Epithelial cell of esophagus (primary cell): ENCODE measurements at regions not wholly inside any gene's neighbourhood (a gene's known extent, or its start where the extent isn't known, plus 50 kb on each side); places are given as distances from the start of the nearest gene placed in this dataset.

ENCODE experiments used
- DNase-seq: peaks from one replicate; pipeline ENCODE4 v3.0.0; 2010; ENCODE audit warnings: low read depth
- H3K4me3 ChIP-seq: 2 replicates; pipeline ENCODE4 v1.5.1; 2011; ENCODE audit warnings: mild to moderate bottlenecking, low read length, control low read depth
- CTCF ChIP-seq: IDR thresholded peaks from 2 replicates; pipeline ENCODE4 v1.5.1; 2011; ENCODE audit warnings: low read depth, mild to moderate bottlenecking, low read length, control low read depth, inconsistent platforms; ENCODE audit not compliant: insufficient read depth; ENCODE audit errors: missing control alignments

- peak; percentile 45 for DNase-seq
- H3K4me3 ChIP-seq, result no peak overlapping the region
- no peak for TF ChIP-seq CTCF
These were observed 531.6 kb upstream of the CLINT1 start for GRCh38 chr5:158390577-158390976.

- no peak overlapping the region for H3K4me3 ChIP-seq
- DNase-seq, result no peak
- TF ChIP-seq CTCF, result no peak
These were observed 530.8 kb upstream of the CLINT1 start for GRCh38 chr5:158389786-158390185.

GRCh38 chr5:158388021-158388420, 529.1 kb upstream of the CLINT1 start:
- TF ChIP-seq CTCF, result no peak
- no peak overlapping the region for H3K4me3 ChIP-seq
- no peak for DNase-seq

- no peak for TF ChIP-seq CTCF
- no peak for DNase-seq
These were observed 528.6 kb upstream of the CLINT1 start for GRCh38 chr5:158387499-158387898.

GRCh38 chr5:158385982-158386381, 527.0 kb upstream of the CLINT1 start:
- DNase-seq, result no peak
- TF ChIP-seq CTCF, result no peak
- H3K4me3 ChIP-seq, result no peak overlapping the region

More at GRCh38 chr5:158387499-158387898, 528.6 kb upstream of the CLINT1 start:
- H3K4me3 ChIP-seq, result no peak overlapping the region

GRCh38 chr5:158384535-158385481, 525.9 kb upstream of the CLINT1 start:
- H3K4me3 ChIP-seq, result no peak overlapping the region
- DNase-seq, result peak; percentile 90
- no peak for TF ChIP-seq CTCF
